Urinary bladder (tissue), 3 donors: ENCODE measurements at regions not wholly inside any gene's neighbourhood (a gene's known extent, or its start where the extent isn't known, plus 50 kb on each side); places are given as distances from the start of the nearest gene placed in this dataset.

Experiments
- DNase-seq: peaks from one replicate; pipeline ENCODE4 v3.0.0-alpha.2; 2015; ENCODE audit errors: extremely low spot score
- H3K27ac ChIP-seq: one replicate; pipeline ENCODE4 v1.5.1; 2013; ENCODE audit warnings: low read depth, mild to moderate bottlenecking, moderate library complexity
- H3K36me3 ChIP-seq: one replicate; pipeline ENCODE4 v1.6.1; 2013; ENCODE audit warnings: mild to moderate bottlenecking, moderate library complexity; ENCODE audit not compliant: insufficient read depth
- H3K4me1 ChIP-seq: one replicate; pipeline ENCODE4 v1.6.1; 2013; ENCODE audit warnings: mild to moderate bottlenecking, moderate library complexity; ENCODE audit not compliant: insufficient read depth
- H3K4me3 ChIP-seq: one replicate; pipeline ENCODE4 v1.5.1; 2013; ENCODE audit warnings: low read depth, low read length
- WGBS: extraction: QIAGEN DNeasy Blood & Tissue Kit; methylation state at CpG from one replicate; pipeline ENCODE4 v1.1.7; 2013; 5-methylcytosine and 5-hydroxymethylcytosine counted together
- donor health status: healthy with polysubstance abuse.
- donor health status: healthy.

DNA sequence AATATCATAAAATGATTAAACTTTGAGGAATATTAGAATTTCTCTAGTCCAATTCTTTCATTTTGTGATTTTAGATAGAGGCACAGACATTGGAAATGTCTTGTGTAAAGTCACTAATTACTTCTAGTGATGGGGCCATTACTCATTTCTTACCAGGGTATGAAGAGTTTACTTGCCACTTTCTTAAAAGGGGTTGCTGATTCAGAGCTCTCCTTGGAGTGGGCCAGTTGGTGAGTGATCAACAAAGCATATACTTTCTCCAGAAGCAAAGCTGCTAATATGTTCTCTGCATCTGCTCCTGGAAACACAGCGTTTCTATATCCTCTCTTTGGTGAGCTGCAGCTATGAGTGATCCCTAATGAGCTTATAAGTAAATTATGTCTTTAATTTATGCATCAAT lies 408.9 kb upstream of the LRATD1 start:
- no peak for DNase-seq
- Histone ChIP-seq H3K4me3 (no peak overlapping the region), H3K36me3 (no peaks in the 10 kb centered on the region), H3K4me1 (no peaks in the 10 kb centered on the region), H3K27ac (no peak overlapping the region)
- 89% methylated on average over 1 of the region's 1 CpG for WGBS

DNA sequence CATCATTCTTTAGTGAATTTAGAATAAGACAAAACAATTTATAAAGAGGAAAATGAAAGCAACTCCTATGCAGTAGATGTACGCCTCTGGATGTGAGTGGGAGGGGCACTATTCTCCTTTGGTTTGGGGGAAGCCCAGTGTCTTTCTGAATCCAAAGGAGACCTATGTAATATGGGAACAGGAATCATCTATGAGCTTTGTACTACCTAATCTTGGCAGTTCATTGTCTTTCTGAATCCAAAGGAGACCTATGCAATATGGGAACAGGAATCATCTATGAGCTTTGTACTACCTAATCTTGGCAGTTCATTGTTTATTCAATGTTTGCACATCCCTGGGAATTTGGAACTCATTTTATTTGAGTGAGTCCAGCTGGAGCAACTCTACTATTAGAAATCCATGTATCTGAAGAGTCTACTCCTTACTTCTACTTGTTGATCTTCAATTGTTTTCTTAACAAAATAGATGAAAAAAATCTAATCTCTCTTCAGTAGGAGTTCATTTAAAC lies 401.1 kb upstream of the LRATD1 start:
- Histone ChIP-seq H3K36me3 (no peaks in the 10 kb centered on the region), H3K4me3 (no peak overlapping the region), H3K4me1 (no peaks in the 10 kb centered on the region), H3K27ac (no peak overlapping the region)
- WGBS = 66% methylated on average over 1 of the region's 1 CpG
- no peak for DNase-seq

DNA sequence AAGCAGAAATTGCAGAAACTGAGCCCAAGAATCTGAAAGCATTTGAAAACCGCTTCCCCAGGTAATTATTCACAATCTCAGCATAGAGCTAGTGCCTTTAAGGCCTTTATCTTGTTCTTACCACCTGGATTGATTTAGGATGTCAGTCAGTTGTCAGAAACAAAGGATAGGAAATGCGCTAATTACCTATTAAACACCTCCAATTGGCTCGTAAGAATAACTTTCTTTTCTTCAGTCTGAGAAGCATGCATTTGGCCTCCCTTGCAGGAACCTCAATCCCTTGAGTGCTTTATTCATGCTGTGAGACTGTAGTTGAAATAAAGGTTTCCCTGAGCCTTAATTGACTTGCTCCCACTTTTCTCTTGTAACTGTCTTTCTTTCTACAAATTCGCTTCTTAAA lies 400.3 kb upstream of the LRATD1 start:
- Histone ChIP-seq H3K4me3 (no peak overlapping the region), H3K4me1 (no peaks in the 10 kb centered on the region), H3K27ac (no peak overlapping the region), H3K36me3 (no peaks in the 10 kb centered on the region)
- 79% methylated on average over 4 of the region's 4 CpGs for WGBS
- DNase-seq = no peak

DNA sequence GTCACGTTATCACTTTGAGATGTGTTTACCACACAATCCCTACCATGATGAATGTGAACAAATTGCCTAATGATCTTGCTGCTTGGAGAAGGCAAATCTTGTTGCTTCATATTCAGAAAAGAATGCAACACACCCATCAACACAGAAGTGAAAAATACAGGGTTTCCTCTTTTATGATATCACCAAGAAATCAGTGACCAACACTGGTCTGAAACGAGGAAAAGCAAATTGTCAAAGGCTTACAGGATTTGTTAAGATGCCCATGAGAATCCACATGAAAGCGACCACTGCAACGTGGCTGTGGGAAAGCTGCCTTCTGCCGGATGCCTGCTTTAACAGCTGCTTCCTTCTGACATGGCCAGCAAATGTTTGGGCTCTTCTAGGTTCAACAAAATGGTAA lies 397.6 kb upstream of the LRATD1 start:
- no peaks in the 10 kb centered on the region for H3K36me3 ChIP-seq
- no peak for DNase-seq
- no peak overlapping the region for H3K4me3 ChIP-seq
- 65% methylated on average over 5 of the region's 5 CpGs for WGBS
- H3K4me1 ChIP-seq = no peaks in the 10 kb centered on the region
- no peak overlapping the region for H3K27ac ChIP-seq

DNA sequence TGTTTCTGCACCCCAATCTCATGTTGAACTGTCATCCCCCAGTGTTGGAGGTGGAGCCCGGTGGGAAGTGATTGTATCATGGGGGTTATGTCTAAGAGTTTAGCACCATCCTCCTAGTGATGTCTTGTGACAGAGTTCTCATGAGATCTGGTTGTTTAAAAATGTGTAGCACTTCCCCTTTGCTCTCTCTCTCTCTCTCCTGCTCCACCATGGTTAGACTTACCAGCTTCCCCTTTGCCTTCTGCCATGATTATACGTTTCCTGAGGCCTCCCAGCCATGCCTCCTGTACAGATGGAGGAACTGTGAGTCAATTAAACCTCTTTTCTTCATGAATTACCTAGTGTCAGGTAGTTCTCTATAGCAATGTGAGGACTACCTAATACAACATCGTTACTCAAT lies 396.9 kb upstream of the LRATD1 start:
- Histone ChIP-seq H3K4me1 (no peaks in the 10 kb centered on the region), H3K4me3 (no peak overlapping the region), H3K27ac (no peak overlapping the region), H3K36me3 (no peaks in the 10 kb centered on the region)
- 69% methylated on average over 3 of the region's 3 CpGs for WGBS
- DNase-seq = no peak

DNA sequence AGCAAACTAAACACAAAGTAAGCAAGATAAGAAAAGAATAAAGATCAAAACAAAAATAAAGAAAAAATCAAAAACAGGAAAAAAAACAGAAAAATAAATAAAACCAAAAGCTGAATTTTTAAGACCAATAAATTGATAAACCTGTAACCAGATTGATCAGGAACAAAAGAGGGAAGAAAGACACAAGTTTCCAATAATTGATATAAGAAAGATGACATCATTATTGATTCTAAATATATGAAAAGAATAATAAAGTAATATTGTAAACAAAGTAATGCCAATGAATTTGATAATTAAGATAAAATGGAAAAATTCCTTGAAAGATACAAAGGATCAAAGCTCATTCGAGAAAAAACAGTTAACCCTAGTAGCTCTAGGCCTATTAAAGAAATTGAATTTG lies 394.6 kb upstream of the LRATD1 start:
- 78% methylated on average over 1 of the region's 1 CpG for WGBS
- H3K4me3 ChIP-seq = no peak overlapping the region
- DNase-seq = no peak
- no peaks in the 10 kb centered on the region for H3K4me1 ChIP-seq
- no peak overlapping the region for H3K27ac ChIP-seq
- no peaks in the 10 kb centered on the region for H3K36me3 ChIP-seq

DNA sequence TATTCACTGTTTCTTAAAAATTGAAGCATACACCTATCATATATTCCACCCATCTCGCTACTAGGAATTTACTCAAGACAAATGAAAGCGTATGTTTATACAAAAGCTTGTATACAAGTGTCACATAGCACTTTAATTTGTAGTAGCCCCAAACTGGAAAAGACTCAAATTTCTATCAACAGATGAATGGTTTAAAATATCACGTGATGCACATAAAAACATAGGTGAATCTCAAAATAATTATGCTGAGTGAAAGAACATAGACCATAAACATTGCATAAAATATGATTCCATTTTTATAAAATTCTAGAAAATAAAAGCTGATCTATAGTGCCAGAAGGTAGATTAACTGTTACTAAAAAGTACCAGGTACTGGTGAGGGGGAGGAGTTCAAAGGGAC lies 392.9 kb upstream of the LRATD1 start:
- DNase-seq = no peak
- 89% methylated on average over 3 of the region's 3 CpGs for WGBS

DNA sequence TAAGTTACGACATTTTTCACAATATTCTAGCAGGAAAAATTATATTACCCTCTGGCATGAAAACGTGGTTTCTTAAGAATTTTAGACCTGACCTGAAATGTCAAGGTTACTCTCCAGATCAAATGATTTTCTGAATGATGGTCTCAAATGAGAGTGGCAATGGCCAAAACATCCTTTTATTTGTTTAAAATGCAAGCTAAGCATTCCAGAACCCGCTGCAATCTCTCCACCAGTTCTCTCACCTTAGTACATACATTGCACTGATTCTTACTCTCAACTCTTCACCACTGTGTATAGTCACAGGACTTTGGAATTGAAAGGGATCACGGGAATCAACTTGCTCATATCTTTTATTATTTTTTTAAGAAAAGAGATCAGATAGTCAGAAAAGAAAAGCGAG lies 391.6 kb upstream of the LRATD1 start:
- no peaks in the 10 kb centered on the region for H3K36me3 ChIP-seq
- WGBS = 80% methylated on average over 5 of the region's 5 CpGs
- DNase-seq = no peak
- no peaks in the 10 kb centered on the region for H3K4me1 ChIP-seq
- no peak overlapping the region for H3K27ac ChIP-seq
- no peak overlapping the region for H3K4me3 ChIP-seq

More for the DNA sequence above, 392.9 kb upstream of the LRATD1 start:
- Histone ChIP-seq H3K27ac (no peak overlapping the region), H3K4me1 (no peaks in the 10 kb centered on the region), H3K36me3 (no peaks in the 10 kb centered on the region), H3K4me3 (no peak overlapping the region)

DNA sequence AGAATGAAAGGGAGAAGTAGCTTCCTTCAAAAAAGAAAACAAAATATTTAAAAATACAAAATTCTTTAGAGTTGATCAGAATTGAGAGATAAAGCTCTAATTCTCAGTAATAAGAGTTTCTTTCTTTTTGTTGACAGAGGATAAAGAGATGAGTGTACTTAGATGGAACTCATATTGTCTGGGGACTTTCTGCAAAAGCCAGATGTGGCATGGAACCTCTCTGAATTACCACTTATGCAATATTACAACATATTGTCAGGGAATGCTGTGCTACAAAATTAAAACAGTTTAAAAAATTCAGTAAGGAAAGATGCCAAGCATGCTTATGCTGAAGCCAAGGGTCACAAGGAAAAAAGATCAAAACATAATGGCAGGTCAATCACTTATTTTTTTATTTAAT lies 386.6 kb upstream of the LRATD1 start:
- no peaks in the 10 kb centered on the region for H3K4me1 ChIP-seq
- no peak overlapping the region for H3K27ac ChIP-seq
- H3K36me3 ChIP-seq = no peaks in the 10 kb centered on the region
- no peak for DNase-seq
- H3K4me3 ChIP-seq = no peak overlapping the region

DNA sequence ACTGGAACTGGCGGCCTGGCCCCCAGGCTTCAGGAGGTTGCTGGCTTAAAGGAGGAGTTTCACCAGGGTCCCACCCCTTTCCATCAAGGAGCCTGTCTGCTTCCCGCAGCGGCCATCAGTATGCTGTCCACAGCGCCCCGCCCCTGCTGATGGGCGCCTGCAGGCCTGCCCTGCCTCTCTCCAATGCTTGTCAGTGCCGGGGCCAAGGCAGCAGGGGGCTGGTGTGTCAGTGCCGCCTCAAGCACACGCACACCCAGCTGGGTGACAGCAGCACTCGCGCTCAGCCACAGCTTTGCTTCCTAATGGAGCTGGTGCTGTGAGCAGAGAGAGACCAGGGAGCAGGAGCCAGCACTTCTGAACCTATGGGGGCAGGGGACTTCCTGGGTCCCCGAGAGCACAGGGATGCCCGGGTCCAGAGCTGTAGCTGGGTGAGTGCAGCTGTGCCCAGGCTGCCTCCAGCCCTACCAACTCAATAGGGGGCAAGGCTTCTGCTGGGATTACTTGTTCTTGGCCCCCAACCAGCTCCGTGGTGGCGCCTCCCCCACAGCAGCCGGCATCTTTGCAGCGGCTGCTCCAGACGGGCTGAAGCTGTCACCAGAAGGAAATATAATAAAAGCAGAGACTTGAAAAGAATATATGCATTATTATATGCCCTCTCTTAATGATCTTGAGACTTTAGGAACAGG lies 377.2 kb upstream of the LRATD1 start:
- Histone ChIP-seq H3K4me1 (no peaks in the 10 kb centered on the region), H3K27ac (no peak overlapping the region), H3K36me3 (no peaks in the 10 kb centered on the region), H3K4me3 (no peak overlapping the region)
- WGBS = 91% methylated on average over 18 of the region's 18 CpGs
- DNase-seq = no peak

DNA sequence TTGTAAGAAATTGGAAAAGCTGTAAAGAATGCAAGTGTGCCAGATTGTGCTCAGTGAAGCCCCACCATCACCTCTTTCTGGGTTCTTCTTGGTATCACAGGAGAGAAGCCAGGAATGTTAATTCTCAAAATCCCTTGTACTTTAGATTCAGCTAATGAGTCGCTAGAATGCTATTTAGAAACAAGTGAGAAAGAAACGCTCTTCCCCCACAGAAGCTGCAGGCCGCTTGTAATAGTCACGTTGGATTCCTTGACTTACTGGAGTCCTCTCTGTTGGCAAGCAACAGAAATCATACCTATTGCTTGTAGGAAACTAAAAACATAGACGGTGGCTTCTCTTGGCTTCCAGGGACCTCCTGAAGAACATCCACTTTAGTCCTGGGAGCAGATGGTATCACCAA lies 375.6 kb upstream of the LRATD1 start:
- H3K4me1 ChIP-seq = no peaks in the 10 kb centered on the region
- no peaks in the 10 kb centered on the region for H3K36me3 ChIP-seq
- H3K27ac ChIP-seq = no peak overlapping the region
- H3K4me3 ChIP-seq = no peak overlapping the region
- WGBS = 80% methylated on average over 5 of the region's 5 CpGs
- DNase-seq = no peak

DNA sequence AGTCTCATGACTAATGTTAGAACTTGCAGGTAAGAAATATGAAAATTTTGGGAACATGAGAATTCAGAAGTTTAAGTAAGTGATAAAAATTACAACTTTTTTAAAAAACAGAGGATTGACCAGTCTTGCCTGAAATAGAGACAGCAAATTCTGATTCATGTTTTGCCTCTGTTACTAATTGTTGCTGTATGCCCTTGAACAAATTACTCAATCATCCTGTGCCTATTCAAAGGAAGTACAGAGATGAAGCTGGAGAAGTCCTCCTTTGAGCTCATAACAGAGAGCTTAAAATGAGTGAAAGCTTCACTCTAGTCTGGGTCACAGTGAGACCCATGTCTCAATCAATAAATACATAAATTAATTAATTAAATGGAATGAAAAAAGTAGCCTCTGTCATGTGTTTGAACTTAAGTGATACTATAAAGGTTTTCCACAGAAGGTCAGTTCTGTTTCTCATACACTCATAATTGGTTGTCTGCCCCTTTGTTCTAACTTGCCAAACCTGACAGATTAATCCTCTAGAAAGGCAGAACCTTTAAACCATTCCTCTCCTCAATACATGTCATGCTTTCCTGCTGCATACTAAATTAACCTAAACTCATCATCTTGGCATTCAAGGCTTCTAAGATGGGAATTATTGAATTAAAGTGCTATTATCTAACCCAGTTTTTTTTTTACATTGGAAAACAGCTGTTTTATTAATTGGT lies 374.6 kb upstream of the LRATD1 start:
- H3K27ac ChIP-seq = no peak overlapping the region
- no peak overlapping the region for H3K4me3 ChIP-seq
- no peak for DNase-seq
- H3K4me1 ChIP-seq = no peaks in the 10 kb centered on the region
- H3K36me3 ChIP-seq = no peaks in the 10 kb centered on the region

DNA sequence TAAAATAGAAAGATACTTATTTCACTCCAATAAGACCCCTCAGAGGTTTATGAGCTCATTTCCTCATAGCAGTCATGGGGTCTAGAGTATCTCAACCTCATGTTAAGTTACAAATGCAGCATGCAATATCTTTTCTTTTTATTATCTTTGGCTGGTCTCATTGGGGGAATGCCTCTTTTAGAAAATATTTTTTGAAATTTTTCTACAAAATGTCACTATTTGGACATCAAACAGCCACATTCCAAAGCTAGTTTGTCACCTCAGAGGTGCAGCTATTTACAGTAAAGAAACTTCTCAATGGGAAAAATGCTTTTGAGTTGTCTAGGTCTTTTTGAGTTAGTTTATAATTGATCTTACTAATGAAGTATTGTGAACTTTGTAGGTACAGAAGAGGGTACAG lies 370.7 kb upstream of the LRATD1 start:
- no peak overlapping the region for H3K27ac ChIP-seq
- no peaks in the 10 kb centered on the region for H3K4me1 ChIP-seq
- no peak overlapping the region for H3K4me3 ChIP-seq
- H3K36me3 ChIP-seq = no peaks in the 10 kb centered on the region
- no peak for DNase-seq

DNA sequence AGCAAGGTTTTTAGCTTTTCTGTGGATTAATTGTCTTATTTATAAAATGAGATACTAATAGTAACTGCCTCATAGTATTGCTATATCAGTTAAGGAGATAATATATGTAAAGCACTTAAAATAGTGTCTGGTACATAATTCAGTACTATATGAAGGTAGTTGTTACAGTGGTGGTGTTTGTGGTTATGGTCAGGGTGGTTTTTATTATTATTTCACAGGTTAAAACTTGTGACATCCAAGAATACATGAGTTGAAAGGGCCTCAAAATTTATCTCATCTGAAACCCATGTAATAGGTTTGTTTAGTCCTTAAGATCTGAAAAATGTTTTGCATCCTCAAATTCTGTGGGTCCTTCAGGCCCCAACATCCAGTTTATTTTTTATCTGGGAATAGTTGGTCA lies 369.5 kb upstream of the LRATD1 start:
- Histone ChIP-seq H3K27ac (no peak overlapping the region), H3K36me3 (no peaks in the 10 kb centered on the region), H3K4me1 (no peaks in the 10 kb centered on the region), H3K4me3 (no peak overlapping the region)
- DNase-seq = no peak
